ENCODE measurements at regions not wholly inside any gene's neighbourhood (a gene's known extent, or its start where the extent isn't known, plus 50 kb on each side); places are given as distances from the start of the nearest gene placed in this dataset.
A peak's percentile ranks its signal among the peaks of the same experiment; 100 is the strongest.

DNA sequence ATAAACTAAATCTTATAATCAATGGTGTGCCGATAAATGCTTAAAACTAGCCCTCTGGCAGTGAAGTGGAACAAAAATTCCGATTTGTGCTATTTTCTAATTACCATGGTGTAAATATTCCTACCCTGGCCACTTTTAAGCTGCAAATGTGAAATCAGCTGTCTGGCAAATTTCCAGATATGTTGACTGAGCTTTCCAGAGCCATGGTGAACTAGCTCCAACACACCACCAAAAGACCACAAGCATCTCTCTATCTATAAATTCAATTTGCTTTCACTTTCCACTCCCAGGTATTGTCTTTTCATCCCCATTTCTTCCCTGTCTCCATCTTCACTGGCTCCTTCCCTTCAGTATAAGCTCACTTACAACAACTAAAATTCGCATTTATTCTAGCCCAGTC is 152.3 kb upstream of the RGS18 start:
- Histone ChIP-seq H3K4me3 (no peak overlapping the region), H3K4me2 (no peak overlapping the region), H2AFZ (replicated peaks) (no peak overlapping the region), H3F3A (ENCODE audit: low read depth) (peaks cover 5% of the 10 kb centered on the region), H3K27me3 (no peaks in the 10 kb centered on the region), H3K4me1 (no peaks in the 10 kb centered on the region), H3K79me2 (ENCODE audit: low read depth) (no peaks in the 10 kb centered on the region), H3K36me3 (no peaks in the 10 kb centered on the region), H3K9me3 (ENCODE audit: low read depth) (no peaks in the 10 kb centered on the region), H3K9ac (no peak overlapping the region), H3K27ac (no peak overlapping the region), H4K20me1 (ENCODE audit: low read depth) (no peaks in the 10 kb centered on the region)
- no peak overlapping the region for H3K4me3 Mint-ChIP-seq
- H3K27ac Mint-ChIP-seq, result no peak overlapping the region
- no peak for TF ChIP-seq EZH2 (IDR thresholded peaks at IDR 0.05)
- TF ChIP-seq, protein P1, sequence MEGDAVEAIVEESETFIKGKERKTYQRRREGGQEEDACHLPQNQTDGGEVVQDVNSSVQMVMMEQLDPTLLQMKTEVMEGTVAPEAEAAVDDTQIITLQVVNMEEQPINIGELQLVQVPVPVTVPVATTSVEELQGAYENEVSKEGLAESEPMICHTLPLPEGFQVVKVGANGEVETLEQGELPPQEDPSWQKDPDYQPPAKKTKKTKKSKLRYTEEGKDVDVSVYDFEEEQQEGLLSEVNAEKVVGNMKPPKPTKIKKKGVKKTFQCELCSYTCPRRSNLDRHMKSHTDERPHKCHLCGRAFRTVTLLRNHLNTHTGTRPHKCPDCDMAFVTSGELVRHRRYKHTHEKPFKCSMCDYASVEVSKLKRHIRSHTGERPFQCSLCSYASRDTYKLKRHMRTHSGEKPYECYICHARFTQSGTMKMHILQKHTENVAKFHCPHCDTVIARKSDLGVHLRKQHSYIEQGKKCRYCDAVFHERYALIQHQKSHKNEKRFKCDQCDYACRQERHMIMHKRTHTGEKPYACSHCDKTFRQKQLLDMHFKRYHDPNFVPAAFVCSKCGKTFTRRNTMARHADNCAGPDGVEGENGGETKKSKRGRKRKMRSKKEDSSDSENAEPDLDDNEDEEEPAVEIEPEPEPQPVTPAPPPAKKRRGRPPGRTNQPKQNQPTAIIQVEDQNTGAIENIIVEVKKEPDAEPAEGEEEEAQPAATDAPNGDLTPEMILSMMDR (IDR thresholded peaks at IDR 0.05), result no peak
- TF ChIP-seq EZH2phosphoT487 (IDR thresholded peaks at IDR 0.05), result no peak
- no peaks in the 10 kb centered on the region for H3K36me3 Mint-ChIP-seq
- no peaks in the 10 kb centered on the region for H3K9me3 Mint-ChIP-seq
- H3K27me3 Mint-ChIP-seq (ENCODE audit: insufficient read depth, low read depth), result no peaks in the 10 kb centered on the region
- DNase-seq (ENCODE audit: low spot score), result no peak
- no peaks in the 10 kb centered on the region for H3K4me1 Mint-ChIP-seq

- Mint-ChIP-seq H3K27ac (no peak overlapping the region), H3K4me3 (no peak overlapping the region), H3K9me3 (no peaks in the 10 kb centered on the region), H3K4me1 (no peaks in the 10 kb centered on the region), H3K27me3 (ENCODE audit: insufficient read depth, low read depth) (no peaks in the 10 kb centered on the region), H3K36me3 (no peaks in the 10 kb centered on the region)
- Histone ChIP-seq H3F3A (ENCODE audit: low read depth) (no peaks in the 10 kb centered on the region), H3K4me2 (no peak overlapping the region), H3K79me2 (ENCODE audit: low read depth) (no peaks in the 10 kb centered on the region), H2AFZ (replicated peaks) (peak overlapping the region; percentile 27), H3K9me3 (ENCODE audit: low read depth) (no peaks in the 10 kb centered on the region), H3K27me3 (no peaks in the 10 kb centered on the region), H3K9ac (no peak overlapping the region), H3K36me3 (no peaks in the 10 kb centered on the region), H4K20me1 (ENCODE audit: low read depth) (no peaks in the 10 kb centered on the region), H3K4me3 (no peak overlapping the region), H3K27ac (no peak overlapping the region), H3K4me1 (no peaks in the 10 kb centered on the region)
- TF ChIP-seq, protein P1 (IDR thresholded peaks at IDR 0.05), result no peak
- TF ChIP-seq EZH2 (IDR thresholded peaks at IDR 0.05), result no peak
- TF ChIP-seq EZH2phosphoT487 (IDR thresholded peaks at IDR 0.05), result no peak
- no peak for DNase-seq (ENCODE audit: low spot score)
These were observed 149.9 kb upstream of the RGS18 start for GRCh38 chr1:192008281-192008825.

- Histone ChIP-seq H3K9ac (no peak overlapping the region), H3K9me3 (ENCODE audit: low read depth) (no peaks in the 10 kb centered on the region), H2AFZ (replicated peaks) (no peak overlapping the region), H3F3A (ENCODE audit: low read depth) (no peaks in the 10 kb centered on the region), H3K4me2 (no peak overlapping the region), H3K36me3 (no peaks in the 10 kb centered on the region), H3K4me1 (no peaks in the 10 kb centered on the region), H3K27ac (no peak overlapping the region), H3K27me3 (no peaks in the 10 kb centered on the region), H3K79me2 (ENCODE audit: low read depth) (no peaks in the 10 kb centered on the region), H4K20me1 (ENCODE audit: low read depth) (no peaks in the 10 kb centered on the region), H3K4me3 (no peak overlapping the region)
- TF ChIP-seq EZH2phosphoT487 (IDR thresholded peaks at IDR 0.05), result no peak
- no peak for TF ChIP-seq EZH2 (IDR thresholded peaks at IDR 0.05)
- TF ChIP-seq, protein P1 (IDR thresholded peaks at IDR 0.05), result no peak
- Mint-ChIP-seq H3K27ac (no peak overlapping the region), H3K9me3 (no peaks in the 10 kb centered on the region), H3K36me3 (no peaks in the 10 kb centered on the region), H3K27me3 (ENCODE audit: insufficient read depth, low read depth) (no peaks in the 10 kb centered on the region), H3K4me1 (no peaks in the 10 kb centered on the region), H3K4me3 (no peak overlapping the region)
- no peak for DNase-seq (ENCODE audit: low spot score)
These were observed 147.9 kb upstream of the RGS18 start for GRCh38 chr1:192010406-192010805.
